PC-3 (cell line): ENCODE measurements at regions not wholly inside any gene's neighbourhood (a gene's known extent, or its start where the extent isn't known, plus 50 kb on each side); places are given as distances from the start of the nearest gene placed in this dataset.

Experiments
- EZH2 ChIP-seq: fragments of 300-600 bp; sonication (generic); IDR thresholded peaks from one replicate; pipeline ENCODE4 v1.6.1; 2017; ENCODE audit warnings: antibody characterized with exemption, mild to moderate bottlenecking, low read length; ENCODE audit not compliant: unreplicated experiment
- EZH2phosphoT487 ChIP-seq: fragments of 300-600 bp; sonication (generic); IDR thresholded peaks from 2 replicates; pipeline ENCODE4 v1.6.1; 2018; ENCODE audit warnings: mild to moderate bottlenecking, antibody characterized with exemption, low read length, borderline replicate concordance
- TF ChIP-seq, protein P1 (sequence below): fragments of 300-600 bp; sonication (generic); conservative IDR thresholded peaks from 2 replicates; pipeline ENCODE4 v1.5.1; 2017; ENCODE audit warnings: antibody characterized with exemption, low read depth, mild to moderate bottlenecking, low read length

DNA sequence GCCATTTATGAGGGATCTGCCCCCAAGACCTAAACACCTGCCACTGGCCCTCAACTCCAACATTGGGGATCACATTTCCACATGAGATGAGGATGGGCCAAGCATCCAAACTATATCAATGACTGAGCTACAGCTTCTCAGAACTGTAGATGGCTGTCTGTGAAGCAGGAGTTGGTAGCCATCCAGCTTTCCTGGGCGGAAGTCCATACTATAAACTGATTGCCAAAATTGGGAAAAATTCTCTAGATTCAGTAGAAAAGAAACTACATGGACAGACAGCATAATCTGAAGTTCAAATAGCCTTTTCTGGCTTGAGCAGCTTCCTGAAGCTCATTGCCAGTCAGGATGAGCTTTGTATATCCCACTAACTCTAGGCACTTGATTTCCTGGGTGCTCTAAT is 214.7 kb upstream of the ZBTB20 start:
- TF ChIP-seq, protein P1, sequence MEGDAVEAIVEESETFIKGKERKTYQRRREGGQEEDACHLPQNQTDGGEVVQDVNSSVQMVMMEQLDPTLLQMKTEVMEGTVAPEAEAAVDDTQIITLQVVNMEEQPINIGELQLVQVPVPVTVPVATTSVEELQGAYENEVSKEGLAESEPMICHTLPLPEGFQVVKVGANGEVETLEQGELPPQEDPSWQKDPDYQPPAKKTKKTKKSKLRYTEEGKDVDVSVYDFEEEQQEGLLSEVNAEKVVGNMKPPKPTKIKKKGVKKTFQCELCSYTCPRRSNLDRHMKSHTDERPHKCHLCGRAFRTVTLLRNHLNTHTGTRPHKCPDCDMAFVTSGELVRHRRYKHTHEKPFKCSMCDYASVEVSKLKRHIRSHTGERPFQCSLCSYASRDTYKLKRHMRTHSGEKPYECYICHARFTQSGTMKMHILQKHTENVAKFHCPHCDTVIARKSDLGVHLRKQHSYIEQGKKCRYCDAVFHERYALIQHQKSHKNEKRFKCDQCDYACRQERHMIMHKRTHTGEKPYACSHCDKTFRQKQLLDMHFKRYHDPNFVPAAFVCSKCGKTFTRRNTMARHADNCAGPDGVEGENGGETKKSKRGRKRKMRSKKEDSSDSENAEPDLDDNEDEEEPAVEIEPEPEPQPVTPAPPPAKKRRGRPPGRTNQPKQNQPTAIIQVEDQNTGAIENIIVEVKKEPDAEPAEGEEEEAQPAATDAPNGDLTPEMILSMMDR: no peak
- no peak for TF ChIP-seq EZH2phosphoT487
- TF ChIP-seq EZH2: no peak
